ENCODE measurements at regions not wholly inside any gene's neighbourhood (a gene's known extent, or its start where the extent isn't known, plus 50 kb on each side); places are given as distances from the start of the nearest gene placed in this dataset.
"Not testable (repeated sequence)": the region's sequence is repeated elsewhere in the genome, so short reads cannot be mapped to it uniquely, and the experiment has no call there.

DNA sequence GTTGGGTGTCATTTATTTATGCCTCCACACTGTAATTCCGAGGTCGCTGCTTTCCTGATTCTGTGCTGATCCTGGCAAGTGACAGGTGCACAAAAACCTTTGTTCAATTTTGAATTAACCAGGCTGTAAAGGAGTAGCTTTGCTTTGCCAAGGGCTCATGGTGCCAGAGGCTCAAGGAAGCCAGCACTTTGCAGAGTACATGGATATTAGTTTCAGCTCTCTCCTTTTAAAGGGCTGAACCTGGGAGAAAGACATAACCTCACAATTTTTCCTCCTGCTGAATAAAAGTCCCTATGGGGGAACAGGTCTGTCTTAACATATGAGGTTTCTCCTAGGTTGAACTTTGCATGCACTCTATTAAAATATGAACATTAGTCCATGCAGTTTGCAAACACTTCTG lies 227.6 kb upstream of the WSB1 start:
- no peak for DNase-seq

DNA sequence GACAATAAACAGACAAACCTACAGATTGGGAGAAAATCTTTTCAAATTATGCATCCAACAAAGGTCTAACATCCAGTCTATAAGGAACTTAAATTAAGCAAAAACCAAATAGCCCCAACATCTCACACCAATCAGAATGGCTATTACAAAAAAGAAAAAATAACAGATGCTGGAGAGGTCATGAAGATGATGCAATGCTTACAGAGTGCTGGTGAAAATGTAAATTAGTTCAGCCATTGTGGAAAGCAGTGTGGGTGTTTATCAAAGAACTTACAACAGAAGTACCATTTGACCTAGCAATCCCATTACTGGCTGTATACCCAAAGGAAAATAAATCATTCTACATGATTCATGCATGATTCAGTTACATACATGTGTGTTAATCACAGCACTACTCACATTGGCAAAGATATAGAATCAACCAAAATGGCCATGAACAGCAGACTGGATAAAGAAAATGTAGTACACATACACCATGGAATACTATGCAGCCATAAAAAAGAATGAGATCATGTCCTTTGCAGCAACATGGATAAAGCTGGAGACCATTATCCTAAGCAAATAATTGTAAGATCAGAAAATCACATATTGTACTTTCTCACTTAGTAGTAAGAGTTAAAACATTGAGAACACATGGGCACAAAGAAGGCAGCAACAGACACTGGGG lies 223.9 kb upstream of the WSB1 start:
- no peak for DNase-seq

DNA sequence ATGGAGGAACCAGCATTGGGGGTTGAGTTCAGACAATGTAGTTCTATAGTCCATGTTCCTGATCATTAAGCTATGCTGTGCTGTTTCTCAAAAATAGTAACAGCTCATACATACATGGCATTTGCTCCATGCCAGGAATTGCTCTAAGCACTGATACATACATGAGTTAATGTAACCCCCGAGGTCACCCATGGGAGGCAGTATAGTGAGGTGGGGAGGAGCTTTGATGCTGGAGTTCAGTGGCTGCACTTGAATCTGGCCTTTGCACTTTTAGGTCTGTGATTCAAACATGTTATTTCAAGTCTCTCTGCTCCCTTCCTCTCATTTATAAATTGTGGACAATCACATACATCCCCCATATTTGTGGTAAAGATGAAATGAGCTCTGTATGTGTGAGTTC lies 223.1 kb upstream of the WSB1 start:
- DNase-seq: no peak

DNA sequence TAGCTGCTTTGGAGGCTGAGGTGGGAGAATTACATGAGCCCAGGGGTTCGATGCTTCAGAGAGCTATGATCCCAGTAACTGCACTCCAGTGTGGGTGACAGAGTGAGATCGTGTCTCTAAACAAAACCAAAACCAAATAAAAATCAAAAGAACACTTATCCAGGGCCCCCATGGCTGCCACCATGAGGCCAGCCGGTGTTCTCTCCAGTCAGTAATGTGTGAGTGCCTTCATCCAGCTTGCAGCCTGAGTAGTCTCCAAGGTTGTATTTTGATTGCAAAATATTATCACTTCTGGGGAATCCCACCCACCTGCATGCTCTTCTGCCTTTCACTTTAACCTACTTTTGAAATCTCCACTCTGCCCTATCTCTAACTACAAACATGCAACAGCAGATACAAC lies 221.0 kb upstream of the WSB1 start:
- DNase-seq: no peak

DNA sequence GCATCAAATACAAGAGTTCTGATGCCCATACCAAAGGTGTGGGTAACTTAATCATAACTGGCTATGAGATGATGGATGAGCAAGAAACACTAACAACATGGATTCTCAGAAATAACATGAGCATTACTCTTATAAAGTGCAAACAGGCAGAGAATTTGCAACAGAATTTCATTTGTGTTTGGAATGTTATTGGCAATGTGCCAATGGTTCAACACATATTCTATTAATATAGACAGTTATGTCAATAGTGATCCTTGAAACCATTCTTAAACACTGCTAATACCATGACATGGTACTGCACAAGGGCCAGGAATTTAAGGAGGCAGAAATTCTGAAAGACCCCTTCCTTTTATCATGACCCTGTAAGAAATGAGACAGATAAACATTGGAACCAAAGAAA lies 217.1 kb upstream of the WSB1 start:
- no peak for DNase-seq

DNA sequence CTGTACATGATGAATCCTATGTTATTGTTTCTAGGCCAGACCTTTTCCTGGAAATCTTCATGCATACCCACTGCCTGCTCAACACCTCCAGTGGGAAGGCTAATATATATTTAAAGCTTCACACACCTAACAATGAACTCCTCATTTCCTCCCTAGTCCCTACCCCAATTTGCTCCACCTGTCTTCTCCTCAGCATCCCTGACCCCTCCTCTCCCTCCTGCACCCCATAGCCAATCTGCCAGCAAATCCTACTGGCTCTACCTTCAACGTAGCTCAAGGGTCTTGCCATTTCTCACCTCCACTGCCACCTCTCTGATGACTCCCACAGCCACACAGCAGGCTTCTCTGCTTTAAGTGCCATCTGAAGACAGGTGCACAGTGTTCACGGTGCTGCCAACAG lies 215.6 kb upstream of the WSB1 start:
- DNase-seq: no peak

DNA sequence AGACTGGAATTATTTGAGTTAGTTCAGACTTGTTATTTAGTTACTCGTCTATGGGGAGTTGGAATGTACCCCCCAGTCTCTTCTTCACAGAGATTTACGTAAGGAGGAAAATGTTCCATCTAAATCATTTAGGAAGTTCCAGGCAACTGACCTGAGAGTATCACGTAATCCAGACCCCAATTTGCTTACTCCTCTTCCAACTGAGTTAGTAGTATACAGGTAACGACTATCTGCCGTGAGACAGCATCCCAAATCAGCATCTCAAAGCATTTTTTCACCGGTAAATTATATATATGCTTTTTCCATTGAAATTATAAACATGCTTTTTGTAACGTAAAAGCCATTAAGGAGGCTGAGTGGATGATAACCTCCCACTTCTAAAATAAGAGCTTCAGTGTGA lies 214.3 kb upstream of the WSB1 start:
- no peak for DNase-seq

DNA sequence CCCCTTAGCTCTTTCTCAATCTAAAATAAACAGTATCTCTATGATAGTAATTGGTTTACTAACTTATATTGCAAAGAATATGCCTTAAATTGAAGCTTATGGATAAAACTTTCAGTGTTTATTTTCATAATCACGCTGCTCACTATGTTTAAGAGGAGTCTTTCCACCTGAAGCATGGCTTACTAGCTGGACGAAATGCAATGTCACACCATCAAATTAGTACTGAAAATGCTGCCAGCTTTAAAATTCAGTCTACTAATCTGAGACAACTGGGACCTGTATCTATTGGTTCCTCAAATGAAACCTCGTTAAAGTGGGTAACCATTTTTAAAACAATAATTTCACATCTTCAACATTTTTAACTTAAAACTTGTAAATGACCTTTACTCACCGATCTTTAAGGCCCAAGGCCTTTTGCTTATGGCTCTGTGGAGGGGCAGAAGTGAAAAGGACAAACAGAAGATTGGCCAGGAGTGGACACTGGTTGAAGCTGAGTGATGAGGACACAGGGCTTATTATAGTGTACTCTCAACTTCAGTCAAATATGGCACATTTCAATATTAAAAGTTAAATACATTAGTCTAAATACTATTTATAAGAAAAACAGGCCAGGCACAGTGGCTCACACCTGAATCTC lies 212.8 kb upstream of the WSB1 start:
- DNase-seq: no peak

DNA sequence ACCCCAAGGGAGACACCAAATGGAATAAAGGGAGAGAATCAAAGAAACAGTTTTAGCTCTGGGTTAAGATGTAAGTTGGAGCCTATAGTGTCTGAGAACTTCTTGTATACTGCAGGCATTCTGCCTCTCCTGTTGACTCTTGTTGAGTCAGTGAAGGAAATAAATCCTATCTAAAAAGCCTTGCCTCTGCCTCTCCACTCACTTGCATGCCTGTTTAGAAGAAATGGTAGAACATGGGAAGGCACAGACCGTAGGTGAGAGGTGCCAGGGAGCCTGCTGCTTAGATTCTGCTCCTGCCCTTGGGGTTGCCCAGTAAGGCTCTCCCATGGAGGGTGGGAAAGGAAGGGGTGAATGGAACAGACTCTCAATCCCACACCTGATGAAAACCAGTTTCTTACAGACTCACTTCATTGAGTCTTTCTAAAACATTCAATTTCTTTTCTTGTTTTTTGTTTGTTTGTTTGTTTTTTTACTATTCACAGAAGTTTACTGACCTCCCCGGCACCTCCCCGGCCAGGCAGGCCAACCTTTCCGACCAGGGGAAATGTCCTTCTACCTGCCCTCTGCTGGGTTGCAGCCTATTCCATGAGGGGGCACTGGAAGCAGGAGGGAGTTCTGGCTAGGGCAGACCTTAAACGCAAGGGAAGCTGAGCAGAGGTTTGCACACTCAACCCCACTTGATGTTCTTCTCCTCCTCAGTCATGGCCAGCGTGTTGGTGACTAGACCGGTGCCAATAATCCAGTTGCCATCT lies 211.7 kb upstream of the WSB1 start:
- no peak for DNase-seq

DNA sequence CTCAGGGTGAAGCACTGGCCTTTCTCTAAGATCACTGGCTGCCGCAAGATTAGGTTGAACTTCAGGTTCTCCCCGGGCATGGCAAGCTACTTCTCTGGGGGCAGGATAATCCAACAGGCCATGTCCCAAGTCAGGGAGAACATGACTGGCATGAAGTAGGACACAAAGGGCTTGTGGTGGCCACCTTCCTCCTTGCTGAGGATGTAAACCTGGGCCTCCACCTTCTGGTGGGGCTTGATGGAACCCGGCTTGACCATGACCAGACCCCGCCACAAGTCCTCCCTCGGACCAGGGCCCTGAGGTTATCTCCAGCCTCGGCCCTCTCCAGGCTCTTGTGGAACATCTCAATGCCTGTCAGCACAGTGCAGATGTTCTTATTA lies 211.1 kb upstream of the WSB1 start:
- DNase-seq: no peak

DNA sequence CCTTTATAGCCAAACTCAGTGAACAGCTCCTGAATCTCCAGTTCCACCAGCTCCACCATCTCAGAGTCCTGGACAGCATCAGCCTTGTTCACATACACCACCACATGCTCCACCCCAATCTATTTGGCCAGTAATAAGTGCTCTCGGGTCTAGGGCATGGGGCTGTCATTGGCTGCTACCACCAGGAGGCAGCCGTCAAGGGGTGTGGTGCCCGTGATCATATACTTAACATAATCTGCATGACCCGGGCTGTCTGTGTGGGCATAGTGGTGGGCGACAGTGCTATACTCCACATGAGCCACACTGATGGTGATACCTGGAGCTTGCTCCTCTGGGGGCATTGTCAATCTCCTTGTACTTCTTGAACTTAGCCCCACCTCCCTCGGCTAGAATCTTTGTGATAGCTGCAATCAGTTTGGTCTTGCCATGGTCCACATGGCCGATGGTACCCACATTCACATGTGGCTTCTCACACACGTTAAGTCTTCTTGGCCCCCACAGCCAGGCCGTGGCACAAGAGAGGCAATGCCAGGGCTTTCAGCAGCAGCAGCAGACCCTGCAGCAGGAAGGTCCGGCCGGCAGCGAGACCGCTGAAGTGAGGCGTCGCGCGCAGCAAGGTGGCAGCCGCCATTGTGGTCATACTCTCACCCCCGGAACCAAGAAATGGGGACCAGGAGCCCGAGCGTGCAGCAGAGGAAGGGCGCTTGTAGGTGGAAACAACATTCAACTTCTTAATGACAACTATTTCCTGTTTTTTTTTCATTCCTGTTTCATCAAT lies 210.3 kb upstream of the WSB1 start:
- no peak for DNase-seq

DNA sequence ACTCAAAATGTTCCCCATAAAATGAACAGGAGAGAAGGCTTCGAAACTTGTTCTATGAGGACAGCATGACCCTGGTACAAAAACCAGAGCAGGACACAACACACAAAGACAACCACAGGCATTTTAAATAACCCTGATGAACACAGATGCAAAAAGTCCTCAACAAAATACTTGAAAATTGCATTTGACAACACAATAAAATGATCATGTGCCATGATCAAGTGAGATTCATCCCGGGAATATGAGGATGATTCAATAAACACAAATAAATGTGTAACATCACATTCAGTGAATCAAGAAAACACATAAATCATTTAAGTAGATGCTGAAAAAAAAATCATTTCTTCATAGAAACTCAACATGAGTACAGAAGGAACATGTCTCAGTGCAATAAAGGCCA lies 208.4 kb upstream of the WSB1 start:
- DNase-seq: no peak

DNA sequence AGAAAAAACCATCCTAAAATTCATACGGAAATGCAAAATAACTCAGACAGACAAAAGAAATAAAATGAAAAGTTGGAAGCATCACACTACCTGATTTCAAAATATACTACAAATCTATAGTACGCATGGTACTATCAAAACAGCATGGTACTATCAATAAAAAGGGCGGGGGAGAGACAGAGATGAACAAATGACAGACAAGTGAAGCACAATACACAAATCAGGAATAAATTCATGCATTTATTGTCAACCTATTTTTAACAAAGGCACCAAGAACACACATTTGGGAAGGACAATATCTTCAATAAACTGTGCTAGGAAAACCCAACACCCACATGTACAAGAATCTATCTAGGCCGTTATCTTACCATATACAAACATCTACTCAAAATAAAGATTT lies 207.4 kb upstream of the WSB1 start:
- no peak for DNase-seq

DNA sequence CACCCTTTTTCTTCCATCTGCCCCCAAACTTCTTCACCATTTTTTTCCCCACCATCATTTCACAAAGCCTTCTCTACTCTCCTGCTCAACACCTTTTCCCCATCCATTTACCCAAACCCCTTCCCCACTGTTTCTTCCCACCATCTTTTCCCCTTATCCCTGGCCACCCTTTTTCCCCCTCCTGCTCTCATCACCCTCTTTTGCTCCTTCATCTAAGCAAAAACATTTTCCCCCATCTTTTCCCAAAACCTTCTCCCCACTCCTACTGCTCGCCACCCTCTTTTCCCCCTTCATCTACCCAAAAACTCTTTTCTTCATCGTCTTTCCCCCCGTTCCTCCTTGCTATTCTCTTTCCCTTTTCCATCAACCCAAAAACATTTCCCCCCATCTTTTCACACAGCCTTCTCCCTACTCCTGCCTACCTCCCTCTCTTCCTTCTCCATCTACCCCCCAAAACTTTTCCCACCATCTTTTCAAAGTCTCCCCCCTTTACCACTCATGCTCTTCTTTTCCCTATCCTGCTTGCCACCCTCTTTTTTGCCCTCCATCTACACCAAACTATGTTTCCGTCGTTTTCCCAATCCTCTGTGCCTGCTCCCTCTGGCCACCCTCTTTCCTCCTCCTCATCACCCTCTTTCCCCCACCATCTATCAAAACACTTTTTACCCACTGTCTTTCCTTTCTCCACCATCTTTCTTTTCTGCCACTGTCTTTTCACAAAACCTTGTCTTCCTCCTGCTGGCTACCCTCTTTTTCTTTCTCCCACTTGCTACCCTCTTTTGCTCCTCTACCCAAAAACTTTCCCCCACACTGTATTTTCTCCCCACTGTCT lies 205.8 kb upstream of the WSB1 start:
- no peak for DNase-seq

DNA sequence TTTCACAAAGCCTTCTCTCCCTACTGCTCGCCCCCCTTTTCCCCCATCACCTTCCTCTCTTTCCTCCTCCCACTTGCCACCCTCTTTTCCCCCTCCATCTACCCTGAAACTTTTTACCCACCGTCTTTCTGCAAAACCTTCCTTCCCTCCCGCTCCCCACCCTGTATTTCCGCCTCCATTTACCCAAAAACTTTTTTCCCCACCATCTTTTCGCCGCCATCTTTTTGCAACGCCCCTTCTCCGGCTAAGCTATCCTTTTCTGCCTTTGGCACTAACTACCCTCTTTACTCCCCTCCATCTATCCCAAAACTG lies 205.2 kb upstream of the WSB1 start:
- DNase-seq: no peak

DNA sequence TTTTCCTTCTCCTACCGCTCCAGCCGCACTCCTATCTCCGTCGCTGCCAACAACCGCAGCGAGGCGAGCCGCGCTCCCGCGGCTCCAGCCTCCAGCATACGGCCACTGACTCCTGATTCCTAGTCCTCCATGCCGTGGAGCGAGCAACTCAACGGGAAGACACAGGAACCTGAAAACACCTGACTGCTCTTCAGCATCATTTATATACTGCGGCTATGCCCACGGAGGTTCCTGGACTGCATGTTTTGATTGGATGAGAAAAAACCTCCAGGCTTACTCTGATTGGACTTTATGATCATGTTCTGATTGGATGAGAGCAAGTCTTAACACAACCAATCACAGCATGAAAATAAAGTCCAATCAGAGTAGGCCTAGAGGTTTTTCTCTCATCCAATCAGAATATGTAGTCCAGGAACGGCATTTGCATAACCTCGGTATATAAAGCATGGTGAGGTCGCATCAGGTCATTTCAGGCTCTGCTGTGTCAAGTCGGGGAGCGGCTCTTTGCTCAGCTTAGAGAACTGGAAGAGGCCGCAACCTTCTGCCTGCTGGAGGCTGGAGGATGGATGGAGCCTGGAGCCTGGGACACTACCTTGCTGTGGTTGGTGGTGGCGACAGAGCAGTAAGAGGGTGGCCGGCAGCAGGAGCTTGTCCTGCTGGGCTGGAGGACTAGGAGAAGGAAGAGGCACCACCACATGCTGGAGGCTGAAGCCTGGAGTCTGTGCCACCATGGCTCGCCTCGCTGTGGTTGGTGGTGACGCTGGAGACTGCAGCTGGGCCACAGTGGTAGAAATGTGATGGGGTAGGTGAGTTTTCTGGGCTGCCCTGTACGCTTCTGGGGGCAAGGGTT lies 204.6 kb upstream of the WSB1 start:
- DNase-seq: not testable (repeated sequence)

DNA sequence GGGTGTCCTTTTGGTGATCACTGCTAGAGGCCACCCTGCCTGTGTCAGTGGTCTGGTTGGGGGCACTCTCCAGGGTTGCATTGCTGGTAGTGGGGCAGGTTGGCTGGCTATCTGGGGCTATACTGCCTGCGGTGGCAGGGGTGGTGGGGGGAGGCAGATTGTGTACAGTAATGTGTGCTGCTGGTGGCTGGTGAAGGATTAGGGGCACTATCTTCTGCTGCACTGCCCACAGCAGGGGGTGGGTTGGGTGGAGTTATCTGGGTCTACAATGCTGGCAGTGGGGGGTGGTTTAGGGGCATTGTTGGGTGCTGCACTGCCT lies 204.0 kb upstream of the WSB1 start:
- no peak for DNase-seq

DNA sequence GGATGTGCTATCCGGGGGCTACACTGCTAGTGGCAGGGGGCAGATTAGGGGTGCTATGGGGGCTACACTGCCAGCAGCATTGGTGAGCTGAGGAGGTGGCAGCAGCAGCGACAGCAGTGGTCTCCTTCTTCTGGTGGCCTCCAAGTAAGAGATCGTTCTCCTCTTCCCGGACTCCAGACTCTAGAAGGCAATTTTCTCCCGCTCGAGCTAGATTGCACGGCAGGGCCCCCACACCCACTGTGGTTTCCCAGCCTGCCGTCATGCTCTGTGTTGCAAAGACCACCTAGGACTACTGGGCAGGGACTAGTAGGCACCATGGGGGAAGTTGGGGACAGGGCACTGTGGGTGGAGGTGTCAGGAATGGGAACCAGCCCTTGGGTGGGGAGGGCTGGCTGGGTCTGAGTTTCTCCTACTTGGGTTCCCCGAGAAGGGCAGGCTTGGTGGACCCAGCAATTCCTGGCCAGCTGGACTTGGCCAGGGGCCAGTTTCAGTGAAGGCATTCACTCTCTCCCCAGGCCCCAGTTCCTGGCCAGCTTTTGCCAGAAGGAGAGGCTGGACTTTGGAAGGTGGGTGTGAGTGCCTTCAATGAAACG lies 203.4 kb upstream of the WSB1 start:
- not testable (repeated sequence) for DNase-seq

DNA sequence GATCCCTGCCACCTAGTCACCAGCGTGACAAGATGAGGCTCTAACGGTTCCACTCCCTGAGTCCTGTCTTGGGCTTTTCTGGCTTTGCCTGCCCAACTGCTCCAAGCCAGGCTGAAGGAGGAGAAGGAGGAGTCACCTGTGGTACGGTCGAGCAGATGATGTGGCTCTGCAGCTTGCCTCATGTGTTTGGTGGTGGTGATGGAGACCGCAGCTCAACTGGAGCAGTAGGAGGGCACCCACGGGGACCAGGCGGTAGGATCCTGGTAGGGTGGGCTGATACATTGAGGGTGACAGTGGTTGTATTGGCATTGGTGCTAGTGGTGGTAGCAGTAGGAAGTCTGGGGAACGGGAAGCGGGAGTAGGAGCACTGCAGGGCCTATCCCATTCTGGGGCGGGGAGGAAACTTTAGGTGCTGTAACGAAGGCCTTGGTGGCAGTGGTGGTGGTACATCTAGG lies 202.8 kb upstream of the WSB1 start:
- DNase-seq: no peak

DNA sequence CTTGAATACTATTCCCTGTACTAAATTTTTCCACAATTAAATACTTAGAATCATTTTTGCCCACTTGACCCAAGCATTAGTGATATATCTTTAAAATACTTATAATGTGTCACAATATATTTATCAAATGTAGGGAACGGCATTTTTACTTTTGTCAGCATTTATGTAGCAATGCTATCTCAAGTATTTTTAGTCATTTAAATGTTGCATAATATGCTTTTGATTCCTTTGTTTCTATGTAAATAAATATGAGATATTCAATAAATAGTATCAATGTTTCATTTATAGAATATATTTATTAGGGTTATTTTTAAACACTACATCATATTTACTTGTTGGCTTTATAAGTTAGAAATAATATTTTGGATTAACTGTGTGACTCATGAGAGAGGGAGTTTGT lies 199.7 kb upstream of the WSB1 start:
- DNase-seq: not testable (repeated sequence)

DNA sequence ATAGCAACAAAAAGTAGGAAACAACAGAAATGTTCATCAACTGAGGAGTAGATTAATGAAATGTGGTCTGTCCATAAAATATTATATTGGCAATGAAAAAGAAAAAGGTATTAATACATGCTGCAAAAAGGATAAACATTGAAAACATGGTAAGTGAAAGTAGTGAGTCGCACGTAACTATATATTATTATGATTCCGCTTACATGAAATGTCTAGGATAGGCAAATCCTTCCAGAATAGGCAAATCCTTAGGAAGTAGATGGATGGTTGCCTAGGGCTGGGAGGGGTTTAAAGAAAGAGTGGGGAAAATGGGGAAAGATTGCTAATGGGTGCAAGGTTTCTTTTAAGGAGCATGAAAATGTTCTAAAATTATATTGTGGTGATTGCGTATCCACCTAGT lies 198.1 kb upstream of the WSB1 start:
- DNase-seq: not testable (repeated sequence)

DNA sequence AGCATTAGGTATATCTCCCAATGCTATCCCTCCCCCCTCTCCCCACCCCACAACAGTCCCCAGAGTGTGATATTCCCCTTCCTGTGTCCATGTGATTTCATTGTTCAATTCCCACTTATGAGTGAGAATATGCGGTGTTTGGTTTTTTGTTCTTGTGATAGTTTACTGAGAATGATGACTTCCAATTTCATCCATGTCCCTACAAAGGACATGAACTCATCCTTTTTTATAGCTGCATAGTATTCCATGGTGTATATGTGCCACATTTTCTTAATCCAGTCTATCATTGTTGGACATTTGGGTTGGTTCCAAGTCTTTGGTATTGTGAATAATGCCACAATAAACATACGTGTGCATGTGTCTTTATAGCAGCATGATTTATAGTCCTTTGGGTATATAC lies 194.6 kb upstream of the WSB1 start:
- not testable (repeated sequence) for DNase-seq

Data from inflammatory macrophage treated with lipopolysaccharide for 4 hours (primary cell).